GM19023 (cell line): ENCODE measurements at regions not wholly inside any gene's neighbourhood (a gene's known extent, or its start where the extent isn't known, plus 50 kb on each side); places are given as distances from the start of the nearest gene placed in this dataset.
"Not testable (repeated sequence)": the region's sequence is repeated elsewhere in the genome, so short reads cannot be mapped to it uniquely, and the experiment has no call there.

Experiments
- ATAC-seq: cut with Tn5 transposase; IDR thresholded peaks from one replicate; pipeline ENCODE4 v1.9.1; 2021; ENCODE audit warnings: mild to moderate bottlenecking, moderate library complexity; ENCODE audit not compliant: unreplicated experiment

DNA sequence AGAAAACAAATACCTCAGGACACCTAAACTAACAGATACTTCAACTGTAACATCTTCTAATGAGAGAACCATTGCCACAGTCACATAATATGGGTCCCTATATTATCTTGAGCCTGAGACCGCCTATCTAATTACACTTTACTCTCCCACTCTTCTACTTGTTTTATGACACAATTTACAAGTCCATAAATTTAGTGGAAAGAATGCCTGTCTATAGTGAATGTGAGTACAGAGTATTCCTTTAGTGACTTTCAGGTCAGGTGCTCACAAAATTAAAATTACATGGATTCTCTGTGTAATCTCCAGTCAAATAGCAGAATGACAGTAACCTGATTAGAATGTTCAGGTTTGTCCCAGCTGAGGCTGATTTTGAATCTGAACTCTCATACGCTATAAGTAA is 624.1 kb downstream of the PKHD1 start:
- ATAC-seq: no peak

DNA sequence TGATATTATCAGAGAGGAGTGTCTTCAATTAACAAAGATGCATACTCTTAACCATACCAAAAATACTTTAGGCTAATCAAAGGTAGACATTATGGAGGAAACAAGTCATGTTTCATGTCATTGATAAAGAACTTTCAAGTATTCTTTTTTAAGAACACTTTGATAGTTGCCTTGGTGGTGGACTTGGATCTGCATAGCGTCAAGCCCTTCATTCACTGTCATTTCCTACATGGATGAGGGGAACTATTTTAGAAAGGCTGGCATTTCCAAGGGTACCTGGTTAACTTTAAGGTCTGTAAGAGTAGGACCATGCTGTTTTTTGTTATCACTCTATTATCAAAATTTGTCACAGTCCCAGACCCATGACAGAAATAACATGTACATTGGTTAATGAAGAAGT is 622.5 kb downstream of the PKHD1 start:
- no peak for ATAC-seq

DNA sequence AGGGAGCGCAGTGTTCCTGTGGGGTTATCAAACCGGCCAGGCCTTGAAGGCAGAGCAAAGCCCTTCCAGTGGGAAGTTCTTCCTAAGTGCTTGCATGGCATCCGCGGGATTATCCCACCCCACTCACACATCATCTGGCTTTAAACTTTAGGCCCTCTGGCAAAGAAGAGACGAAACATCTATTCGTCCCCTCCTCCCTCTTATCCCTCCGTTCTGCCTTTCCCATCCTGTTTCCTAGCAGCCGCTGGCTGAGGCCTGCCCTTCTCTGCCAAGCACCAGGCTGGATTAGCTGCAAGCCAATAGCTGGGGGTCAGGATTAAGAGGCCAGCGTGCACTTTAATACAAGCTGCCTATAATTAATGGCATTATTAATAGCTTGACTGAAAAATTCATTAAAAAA is 621.0 kb downstream of the PKHD1 start:
- no peak for ATAC-seq

DNA sequence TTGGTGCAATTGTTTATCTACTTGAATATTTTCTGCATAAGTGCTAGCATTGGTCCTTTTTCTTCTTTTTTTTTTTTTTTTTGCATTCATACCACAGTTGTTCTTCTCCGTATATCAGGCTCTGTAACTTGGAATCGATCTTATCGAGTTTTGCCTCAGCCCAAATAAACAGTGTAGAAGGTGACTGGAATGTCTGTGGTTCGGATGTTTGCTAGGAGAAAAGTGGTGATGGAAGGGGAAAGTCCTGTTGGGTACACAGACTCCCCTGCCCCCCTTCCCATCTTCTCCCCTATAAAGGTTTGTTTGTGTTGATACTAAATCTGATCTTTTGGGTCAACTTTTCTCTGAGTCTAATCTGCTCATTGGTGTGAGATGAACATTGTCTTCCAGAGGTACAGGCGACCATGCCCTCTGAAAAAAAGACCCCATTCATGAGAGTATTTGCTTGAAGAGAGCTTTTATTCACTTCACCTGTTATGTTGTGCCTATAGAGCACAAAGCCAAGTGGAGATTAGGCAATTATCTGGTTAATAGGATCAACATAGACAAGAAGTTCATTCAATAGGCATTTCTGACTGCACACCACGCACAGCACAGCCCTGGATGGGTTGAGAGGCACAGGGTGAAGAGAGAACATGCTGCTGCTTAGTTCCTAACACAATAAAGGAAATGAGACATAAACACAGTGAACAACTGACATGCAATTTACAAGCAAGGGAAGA is 620.0 kb downstream of the PKHD1 start:
- ATAC-seq: no peak

DNA sequence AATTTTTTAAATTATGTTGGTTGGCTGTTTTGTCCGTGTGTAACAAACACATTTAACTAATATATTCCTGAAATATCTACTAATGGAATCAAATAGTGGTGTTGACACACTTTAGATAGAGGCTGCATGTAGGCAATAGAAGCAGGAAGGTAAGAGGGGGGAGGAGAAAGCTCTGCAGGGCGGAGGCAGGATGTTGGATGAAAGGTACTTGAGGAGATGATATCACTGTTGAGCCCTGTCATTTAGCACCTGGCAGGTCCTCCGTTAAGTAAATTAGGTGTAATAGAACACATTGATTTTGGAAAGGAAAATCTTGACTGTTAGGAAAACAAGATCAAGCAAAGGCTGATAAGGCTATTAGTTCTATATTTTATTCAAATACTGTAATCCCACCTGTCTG is 618.7 kb downstream of the PKHD1 start:
- no peak for ATAC-seq

DNA sequence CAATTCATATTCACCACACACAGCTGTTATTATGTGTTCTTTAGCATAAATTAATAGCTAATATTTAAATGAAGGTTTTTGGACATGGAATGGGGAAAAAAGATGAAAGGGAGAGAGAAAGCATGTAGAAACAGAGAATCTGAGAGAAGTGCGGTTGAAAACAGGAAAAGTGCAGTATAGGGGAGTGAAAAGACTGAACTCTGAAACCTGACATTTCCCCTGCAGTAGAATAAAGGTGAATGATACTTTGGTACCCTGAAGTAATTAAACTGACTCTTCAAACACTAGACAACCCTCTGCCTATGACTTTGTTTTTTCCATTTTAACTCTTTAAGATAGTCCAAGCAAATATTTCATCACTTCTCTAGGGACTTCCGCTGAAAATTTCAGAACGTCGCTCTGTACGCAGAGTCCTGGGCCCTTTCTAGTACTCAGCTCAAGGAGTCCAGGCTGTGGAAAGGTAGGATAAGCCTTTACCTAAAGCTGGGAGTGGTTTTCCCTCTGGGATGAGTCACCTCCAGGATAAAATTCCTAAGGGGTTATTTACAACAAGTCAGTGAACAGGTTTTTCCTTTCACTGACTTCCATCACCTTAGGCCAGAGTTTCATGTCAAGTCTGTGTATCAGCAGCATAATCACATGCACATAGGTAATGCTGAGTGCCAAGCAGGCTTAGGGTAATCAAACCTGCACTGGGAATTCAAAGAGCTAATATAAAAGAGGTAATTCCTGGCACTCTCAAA is 614.5 kb downstream of the PKHD1 start:
- ATAC-seq: no peak

DNA sequence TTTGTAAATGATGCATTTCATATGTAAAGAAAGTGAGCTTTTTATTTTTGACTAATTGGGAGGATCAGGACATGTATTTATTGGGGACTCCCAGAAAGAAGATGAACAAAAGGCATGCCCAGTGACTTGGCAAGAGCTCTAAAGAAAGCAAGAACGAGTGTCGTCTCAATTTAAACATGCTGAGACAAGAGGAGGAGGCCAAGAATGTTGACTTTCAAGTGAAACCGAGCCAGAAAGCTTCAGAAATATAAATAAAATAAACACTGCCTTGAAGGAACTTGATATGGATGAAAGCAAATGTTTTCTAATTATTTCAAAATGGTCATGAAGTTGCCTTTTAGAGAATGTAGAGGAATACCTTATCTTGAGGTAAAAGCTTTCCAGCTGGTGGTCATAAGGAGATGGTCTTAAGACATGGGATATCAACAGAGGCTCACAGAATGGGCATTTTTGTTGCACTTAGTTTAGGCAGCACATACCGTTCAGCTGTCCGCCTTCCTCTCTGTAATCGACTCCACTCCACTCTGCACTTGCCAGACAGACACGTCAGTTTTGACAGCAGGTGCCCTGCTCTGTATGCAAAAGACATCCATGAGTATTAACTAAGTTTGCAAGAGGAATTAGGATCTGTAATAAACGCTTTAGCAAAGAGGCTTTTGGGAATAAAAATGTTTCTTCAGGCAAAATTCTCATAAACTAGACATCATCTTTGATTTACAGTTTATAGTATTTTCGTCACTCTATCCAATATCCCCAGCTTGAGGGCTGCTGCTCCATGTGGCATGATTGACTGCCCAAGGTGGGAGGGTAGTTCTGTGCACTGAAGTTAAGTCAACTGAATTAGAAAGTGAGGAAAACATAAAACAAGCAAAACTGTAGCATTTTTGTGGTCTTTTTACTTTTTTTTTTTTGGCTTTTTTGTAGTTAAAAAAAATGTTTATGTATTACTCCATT is 613.1 kb downstream of the PKHD1 start:
- no peak for ATAC-seq

DNA sequence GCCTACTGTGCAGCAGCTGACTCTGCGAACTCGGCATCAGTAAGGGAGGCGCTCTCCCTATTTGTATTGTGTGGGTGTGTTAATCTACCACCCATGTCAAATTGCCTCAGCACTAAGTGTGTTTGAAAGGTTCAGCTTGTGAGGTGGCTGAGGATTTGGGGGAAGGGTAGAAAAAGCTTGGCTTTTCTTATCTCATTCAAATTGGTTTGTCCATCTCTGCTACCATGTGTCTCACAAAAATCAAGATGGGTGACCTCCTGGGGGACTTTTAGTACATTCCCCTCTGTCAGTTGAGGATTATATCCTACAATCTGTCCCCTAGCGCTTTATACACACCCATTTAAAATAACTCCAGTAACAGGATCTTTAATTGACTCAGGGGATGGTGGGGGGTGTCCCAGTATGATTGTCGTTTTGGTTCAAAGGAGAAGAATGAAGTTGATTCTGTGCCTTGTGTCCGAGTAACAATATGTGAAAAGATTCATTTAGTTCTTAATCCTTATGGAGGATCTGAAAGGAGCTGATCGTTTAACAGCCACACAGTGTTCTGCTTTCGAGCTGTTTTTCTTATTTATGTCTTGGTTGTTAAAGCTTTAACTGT is 609.6 kb downstream of the PKHD1 start:
- ATAC-seq: no peak

DNA sequence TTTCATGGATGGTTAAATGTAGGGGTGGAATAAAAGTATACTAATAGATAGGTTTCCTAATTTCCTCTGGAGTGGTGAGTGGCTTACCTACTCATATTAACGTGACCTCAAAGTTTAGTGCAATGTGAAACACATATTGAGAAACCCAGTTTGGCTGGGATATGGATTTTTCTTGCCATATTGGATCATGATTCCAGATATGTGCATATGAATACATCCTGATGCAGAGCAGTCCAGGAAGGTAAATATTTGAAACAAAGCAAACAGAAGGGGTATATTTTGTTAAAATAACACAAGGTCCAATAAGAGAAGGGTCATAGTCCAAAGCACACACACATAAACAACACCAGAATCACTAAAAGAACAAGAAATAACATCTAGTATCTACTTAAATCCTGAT is 608.1 kb downstream of the PKHD1 start:
- ATAC-seq: no peak

DNA sequence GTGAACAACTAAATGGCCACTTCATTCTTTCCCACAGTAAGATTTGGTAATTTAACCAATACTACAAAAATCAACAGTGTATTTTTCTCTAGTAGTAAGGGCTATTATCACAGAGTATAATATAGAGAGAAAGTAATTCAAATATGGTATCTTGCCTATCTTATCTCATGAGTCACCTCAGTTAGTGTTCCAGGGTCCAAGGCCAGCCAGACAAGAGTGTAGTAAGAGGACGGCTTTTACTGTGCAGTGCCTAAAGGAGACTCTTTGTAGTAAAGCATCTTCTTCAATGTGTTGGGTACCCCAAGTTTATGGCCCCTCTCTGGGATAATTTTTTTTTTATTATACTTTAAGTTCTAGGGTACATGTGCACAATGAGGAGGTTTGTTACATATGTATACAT is 607.4 kb downstream of the PKHD1 start:
- ATAC-seq: no peak

DNA sequence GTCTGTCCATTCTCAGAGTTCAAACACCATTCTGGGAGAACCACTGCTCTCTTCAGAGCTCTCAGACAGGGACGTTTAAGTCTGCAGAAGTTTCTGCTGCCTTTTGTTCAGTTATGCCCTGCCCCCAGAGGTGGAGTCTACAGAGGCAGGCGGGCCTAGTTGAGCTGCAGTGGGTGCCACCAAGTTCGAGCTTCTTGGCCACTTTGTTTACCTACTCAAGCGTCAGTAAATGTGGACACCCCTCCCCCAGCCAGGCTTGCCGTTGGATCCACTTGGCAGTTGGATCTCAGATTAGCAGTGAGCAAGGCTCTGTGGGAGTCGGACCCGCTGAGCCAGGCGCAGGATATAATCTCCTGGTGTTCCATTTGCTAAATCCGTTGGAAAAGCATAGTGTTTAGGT is 601.5 kb downstream of the PKHD1 start:
- not testable (repeated sequence) for ATAC-seq

DNA sequence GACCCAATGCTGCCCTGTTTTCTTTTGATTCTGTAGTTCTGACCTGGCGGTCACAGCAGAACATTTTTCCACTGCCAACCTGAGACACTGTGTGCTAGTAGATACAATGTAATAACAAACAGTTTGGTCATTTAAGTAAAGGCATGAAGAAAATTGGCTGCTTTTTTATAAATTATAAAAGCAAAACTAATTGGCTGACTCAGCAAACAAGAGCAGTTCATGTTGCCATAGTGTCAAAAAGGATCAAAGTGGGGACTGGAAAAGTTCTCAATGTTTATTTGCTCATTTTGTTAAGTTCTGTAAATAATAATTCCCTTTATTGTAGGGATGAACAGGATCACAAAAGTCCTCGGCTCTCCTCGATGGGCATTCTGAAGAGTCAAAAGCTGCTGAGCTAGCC is 599.5 kb downstream of the PKHD1 start:
- no peak for ATAC-seq

DNA sequence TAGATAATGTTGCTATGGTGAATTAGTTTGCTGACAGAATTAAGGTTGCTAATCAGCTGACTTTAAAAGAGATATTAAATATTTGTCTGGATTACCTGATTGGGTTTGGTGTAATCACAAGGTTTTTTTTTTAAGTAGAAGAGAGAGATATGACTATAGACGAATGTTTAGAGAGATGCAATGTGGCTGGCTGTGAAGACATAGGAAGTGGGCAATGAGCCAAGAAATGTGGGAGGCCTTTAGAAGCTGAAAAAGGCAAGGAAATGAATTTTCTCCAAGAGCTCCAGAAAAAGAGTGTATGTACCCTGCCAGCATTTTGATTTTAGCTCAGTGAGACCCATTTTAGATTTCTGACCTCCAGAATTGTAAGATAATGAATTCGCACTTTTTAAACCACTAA is 598.3 kb downstream of the PKHD1 start:
- no peak for ATAC-seq

DNA sequence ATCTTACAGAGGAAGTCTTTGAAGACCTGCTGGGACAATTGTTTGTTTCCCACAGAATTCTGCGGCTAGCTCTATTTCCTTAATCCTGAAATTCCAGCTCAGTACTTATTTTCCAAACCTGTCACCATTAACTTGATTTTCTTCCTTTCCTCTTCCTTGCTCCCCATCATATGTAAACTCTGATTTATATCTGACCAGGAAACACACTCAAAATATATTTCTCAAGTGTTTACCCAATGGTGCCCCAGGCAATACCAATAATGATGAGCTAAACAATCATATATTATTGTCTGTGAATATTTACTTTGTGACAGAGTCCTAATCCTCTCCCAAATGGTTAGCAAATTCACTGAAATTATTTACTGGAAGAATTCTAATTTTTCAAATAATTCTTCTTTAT is 597.3 kb downstream of the PKHD1 start:
- no peak for ATAC-seq

DNA sequence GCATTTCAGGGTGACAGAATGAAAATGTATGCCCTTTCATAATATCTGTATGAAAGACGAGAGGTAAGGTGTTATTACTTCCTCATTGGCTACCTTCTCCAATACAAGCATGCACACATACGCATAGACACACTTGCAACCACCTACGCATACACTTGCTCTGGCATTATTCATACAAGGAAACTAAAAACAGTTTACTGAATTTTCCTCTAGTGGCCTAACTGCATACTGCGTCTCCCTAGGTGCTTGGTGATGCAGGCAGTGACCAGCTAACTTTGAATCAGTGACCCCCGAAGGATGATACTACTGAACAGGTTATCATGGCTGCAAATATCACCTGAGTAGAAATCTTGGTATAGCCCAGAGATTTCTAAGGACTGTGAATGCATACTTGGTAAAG is 593.1 kb downstream of the PKHD1 start:
- ATAC-seq: no peak

DNA sequence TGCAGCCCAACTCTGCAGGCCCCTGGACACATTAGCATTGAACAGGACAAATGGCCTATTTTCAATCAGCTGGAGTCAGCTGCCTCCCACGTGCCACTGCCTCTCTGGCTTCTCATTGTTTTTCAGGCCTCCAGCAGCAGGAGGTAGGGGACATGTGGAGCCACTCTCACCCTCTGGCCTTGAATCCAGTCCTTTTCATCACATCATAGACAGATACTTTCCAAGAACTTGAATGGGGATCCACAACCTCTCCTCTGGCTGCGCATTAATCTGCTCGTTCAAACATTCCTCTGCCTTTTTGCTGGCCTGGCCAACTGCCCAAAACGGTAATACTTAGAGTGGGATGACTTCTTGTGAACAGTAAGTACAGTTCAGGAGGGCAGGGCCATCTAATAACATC is 592.3 kb downstream of the PKHD1 start:
- no peak for ATAC-seq

DNA sequence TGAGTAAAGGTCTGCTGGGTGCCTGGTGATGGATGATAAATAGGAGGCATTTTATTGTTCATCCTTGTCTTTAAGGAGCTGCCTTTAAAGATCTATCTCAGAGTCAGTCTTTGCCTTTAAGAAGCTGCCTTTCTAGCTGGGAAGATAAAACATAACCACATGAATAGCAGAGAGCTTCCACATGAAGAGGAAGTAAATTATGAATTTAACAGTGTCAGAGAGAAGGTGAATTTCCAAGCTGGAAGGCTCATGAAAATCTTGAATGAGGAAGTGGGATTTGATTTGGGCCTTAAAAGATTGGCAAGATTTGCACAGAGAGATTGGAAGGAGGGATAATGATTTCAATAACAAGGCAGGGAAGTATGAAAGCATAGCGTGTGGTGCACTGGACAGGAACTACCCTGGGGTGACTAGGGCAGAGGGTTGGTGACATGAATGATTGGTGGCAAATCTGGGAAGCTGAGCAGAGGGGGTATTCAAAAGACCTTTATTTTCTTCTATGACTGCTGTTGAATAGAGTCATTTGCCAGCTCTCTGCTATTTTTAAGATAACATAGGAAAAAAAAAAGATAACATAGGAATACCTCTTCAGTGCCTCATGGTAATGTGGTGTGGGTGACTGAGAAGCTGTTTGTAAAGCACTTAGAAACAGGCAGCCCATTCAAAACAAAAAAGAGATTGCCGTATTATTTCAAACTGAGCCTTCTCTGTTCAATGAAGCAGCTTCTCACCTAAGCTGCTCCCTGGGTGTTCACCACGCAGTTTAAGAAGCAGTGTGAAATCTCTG is 591.6 kb downstream of the PKHD1 start:
- no peak for ATAC-seq

DNA sequence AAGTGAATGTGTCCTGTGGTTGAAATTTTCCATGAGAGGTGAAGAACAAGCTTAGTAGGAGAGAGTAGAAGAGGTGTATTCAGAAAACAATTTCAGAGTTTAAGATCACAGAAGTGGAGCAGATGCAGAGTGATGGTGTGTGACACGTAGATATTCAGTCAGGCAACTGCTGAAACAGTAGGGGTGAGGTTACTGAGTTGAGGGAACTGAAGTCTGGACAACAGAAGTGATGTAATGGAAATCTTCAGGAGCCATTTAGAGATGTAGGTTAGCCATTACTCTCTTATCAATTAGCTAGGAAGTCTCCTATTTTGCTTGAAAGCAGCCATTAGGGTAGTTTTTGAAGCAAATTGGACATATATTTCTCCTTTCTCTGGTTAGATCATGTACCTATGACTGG is 584.4 kb downstream of the PKHD1 start:
- ATAC-seq: no peak

DNA sequence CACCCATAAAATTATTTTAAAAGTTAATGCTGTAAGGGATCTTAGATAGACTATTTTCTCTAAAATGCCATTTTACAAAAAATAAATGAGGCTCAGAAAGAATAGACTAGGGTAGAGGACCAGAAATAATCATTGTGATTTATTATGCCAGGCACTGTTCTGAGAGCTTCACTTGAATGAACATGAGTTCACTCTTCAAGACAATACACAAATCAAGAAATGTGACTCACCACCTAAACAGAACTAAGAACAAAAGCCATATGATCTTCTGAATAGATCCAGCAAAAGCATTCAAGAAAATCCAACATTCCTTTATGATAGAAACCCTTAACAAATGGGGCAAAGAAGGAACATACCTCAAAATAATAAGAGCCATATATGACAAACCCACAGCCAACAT is 582.0 kb downstream of the PKHD1 start:
- no peak for ATAC-seq

DNA sequence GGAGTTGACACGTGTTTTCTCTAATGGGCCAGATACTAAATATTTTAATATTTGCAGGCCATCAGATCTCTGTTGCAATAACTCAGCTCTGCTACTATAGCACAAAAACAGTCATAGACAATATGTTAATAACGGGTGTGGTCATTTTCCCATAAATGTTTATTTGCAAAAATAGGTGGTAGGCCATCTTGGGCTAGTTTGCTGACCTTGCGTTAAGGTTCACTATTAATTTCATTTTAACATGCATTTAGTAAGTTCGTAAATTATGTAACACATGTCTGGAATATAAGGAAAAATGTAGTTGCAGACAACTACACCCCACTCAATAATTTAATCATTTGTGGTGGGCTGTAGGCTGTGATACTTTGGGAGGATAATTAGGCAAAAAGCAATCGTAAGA is 577.8 kb downstream of the PKHD1 start:
- no peak for ATAC-seq
